Naive B cell (primary cell): ENCODE measurements at regions not wholly inside any gene's neighbourhood (a gene's known extent, or its start where the extent isn't known, plus 50 kb on each side); places are given as distances from the start of the nearest gene placed in this dataset.
"Not testable (repeated sequence)": the region's sequence is repeated elsewhere in the genome, so short reads cannot be mapped to it uniquely, and the experiment has no call there.

Source experiments
- ATAC-seq, 2 donors: fragments of 150-1000 bp; cut with Tn5 transposase; 2 replicates each; pipeline ENCODE4 v1.10.0; 2021; ENCODE audit warnings: low read depth in 2 of 2, mild to moderate bottlenecking in 2 of 2, moderate library complexity in 2 of 2
- DNase-seq: peaks from one replicate; pipeline ENCODE4 v3.0.0; 2022
- H3K27ac Mint-ChIP-seq, 6 donors: one replicate each; pipeline ENCODE4 v1.8.0; 2020 to 2022; ENCODE audit warnings: mild to moderate bottlenecking in 6 of 6, mixed read lengths in 6 of 6, moderate library complexity in 5 of 6, inconsistent platforms in 2 of 6
- H3K27me3 Mint-ChIP-seq, 3 donors: one replicate each; pipeline ENCODE4 v1.8.0; 2021 to 2022; ENCODE audit warnings: mixed read lengths in 3 of 3, mild to moderate bottlenecking in 1 of 3
- H3K36me3 Mint-ChIP-seq, 2 donors: one replicate each; pipeline ENCODE4 v1.8.0; 2020 to 2022; ENCODE audit warnings: mixed read lengths in 2 of 2, inconsistent platforms in 1 of 2, mild to moderate bottlenecking in 1 of 2
- H3K4me1 Mint-ChIP-seq, 3 donors: one replicate each; pipeline ENCODE4 v1.8.0; 2020 to 2022; ENCODE audit warnings: mixed read lengths in 3 of 3, inconsistent platforms in 1 of 3, mild to moderate bottlenecking in 1 of 3, moderate library complexity in 1 of 3
- H3K4me3 Mint-ChIP-seq, 8 donors: one replicate each; pipeline ENCODE4 v1.8.0; 2020 to 2022; ENCODE audit warnings: mild to moderate bottlenecking in 8 of 8, mixed read lengths in 8 of 8, moderate library complexity in 8 of 8, inconsistent platforms in 2 of 8
- H3K9me3 Mint-ChIP-seq, 7 donors: one replicate each; pipeline ENCODE4 v1.8.0; 2020 to 2022; ENCODE audit warnings: mixed read lengths in 7 of 7, mild to moderate bottlenecking in 5 of 7, inconsistent platforms in 2 of 7, moderate library complexity in 1 of 7

DNA sequence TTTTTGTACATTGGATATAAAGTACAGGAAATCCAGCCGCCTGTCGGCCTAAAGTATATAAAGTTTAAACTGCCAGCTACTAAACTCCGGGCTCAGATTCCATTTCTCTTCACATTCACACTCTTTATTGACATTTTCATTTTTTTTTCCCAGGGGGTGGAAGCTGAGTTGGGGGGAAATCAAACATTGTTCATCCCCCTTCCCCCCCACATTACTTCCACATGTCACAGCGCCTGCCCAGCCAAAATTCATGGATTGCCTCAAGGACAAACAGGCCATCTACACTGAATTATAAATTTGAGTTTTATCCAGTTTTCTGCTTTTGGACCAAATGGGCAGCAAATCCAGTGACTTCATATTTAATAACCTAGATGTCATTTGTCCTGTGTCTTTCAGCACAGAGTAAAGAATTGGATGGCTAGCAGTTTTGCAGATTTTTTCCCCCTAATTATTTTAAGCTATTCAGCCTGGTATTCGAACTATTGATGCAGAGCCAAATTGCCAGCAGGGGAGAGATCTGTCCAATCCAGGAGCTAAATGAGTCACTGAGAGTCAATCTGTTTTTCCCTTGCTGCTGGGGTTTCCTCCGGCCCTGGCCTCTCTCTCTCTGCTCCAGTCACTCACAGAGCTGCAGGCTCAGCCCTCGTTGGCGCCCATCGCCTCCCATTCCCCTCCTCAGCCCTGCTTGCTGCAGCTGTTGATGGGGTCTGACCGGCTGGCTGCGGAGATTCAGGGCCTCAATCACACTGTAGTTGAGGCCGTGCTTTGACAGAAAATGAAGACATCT lies 98.0 kb downstream of the LMO4 start:
- H3K27ac Mint-ChIP-seq: no peak overlapping the region
- no peak overlapping the region for H3K4me3 Mint-ChIP-seq
- H3K36me3 Mint-ChIP-seq: no peaks in the 10 kb centered on the region
- H3K27me3 Mint-ChIP-seq: peaks cover 0 to 9% (median 0%) of the 10 kb centered on the region in 3 donors
- H3K9me3 Mint-ChIP-seq: peaks cover 0 to 5% (median 3%) of the 10 kb centered on the region in 7 donors
- no peaks in the 10 kb centered on the region for H3K4me1 Mint-ChIP-seq
- DNase-seq: no peak
- ATAC-seq: no peak

DNA sequence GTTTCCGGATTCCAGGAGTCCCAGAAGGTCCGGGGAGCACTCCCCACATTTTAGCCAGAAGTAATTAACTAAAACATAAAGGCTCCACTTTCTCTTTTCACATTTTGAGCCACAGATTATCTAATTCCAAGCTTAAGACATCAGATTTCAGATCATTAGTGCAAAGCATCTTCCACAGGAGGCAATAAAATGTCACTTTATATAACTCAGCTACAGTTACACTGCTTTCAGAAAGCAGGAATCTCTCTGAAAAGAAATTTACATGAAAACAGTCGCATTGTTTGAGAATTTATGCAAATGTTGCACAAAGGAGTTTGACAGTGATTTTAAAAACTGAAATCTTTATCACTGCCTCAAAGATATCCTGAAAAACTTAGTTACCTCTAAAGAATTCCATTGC lies 99.7 kb downstream of the LMO4 start:
- Mint-ChIP-seq H3K4me1 (no peaks in the 10 kb centered on the region), H3K27me3 (peaks cover 0 to 9% (median 0%) of the 10 kb centered on the region in 3 donors), H3K9me3 (peaks cover 0 to 3% (median 0%) of the 10 kb centered on the region in 7 donors), H3K36me3 (no peaks in the 10 kb centered on the region), H3K4me3 (no peak overlapping the region), H3K27ac (no peak overlapping the region)
- ATAC-seq (no peak), DNase-seq (no peak)

DNA sequence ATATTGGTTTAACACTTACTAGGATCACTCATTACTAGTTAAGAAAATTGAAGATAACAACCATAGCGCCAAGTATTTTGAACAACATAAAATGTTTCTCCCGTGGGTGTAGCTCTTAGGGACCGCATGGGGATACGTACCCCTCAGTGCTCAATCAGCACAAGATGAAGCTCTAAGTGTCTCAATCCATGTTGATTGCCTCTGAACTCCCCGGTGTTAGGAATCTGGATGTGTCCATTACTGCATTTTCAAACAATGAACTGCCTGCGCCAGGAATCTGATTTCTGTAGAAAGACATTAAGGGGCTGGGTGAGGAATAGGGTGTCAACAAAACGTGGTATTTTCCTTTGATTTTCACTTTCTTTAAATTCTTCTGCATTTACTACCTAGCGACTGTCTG lies 100.2 kb downstream of the LMO4 start:
- Mint-ChIP-seq H3K4me1 (no peaks in the 10 kb centered on the region), H3K27ac (no peak overlapping the region), H3K27me3 (peaks cover 0 to 9% (median 0%) of the 10 kb centered on the region in 3 donors), H3K4me3 (no peak overlapping the region), H3K9me3 (peaks cover 0 to 3% (median 0%) of the 10 kb centered on the region in 7 donors), H3K36me3 (no peaks in the 10 kb centered on the region)
- ATAC-seq (no peak), DNase-seq (no peak)

DNA sequence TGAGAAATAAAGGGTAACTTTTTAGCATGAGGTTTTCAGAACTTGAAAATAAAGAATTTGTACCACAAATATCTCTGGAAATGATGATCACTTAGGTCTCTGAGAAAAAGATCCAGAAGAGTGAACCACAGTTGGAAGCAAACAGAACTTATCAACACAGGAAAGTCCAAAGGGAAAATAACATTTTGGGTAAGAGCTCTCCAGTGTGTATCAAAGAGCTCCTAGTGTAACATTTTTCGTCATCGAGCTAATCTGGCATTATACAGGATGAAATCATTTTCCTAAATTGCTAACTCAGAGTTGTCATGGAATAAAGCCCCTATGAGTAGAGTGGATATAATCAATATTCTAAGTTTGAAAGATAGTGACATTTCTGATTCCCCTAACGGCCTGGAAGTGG lies 104.0 kb downstream of the LMO4 start:
- Mint-ChIP-seq H3K27ac (no peak overlapping the region), H3K36me3 (no peaks in the 10 kb centered on the region), H3K4me1 (peaks cover 0 to 5% (median 0%) of the 10 kb centered on the region in 3 donors), H3K9me3 (peaks cover 0 to 4% (median 0%) of the 10 kb centered on the region in 7 donors), H3K4me3 (no peak overlapping the region), H3K27me3 (peaks cover 9 to 21% (median 10%) of the 10 kb centered on the region in 3 donors)
- ATAC-seq (no peak), DNase-seq (no peak)

DNA sequence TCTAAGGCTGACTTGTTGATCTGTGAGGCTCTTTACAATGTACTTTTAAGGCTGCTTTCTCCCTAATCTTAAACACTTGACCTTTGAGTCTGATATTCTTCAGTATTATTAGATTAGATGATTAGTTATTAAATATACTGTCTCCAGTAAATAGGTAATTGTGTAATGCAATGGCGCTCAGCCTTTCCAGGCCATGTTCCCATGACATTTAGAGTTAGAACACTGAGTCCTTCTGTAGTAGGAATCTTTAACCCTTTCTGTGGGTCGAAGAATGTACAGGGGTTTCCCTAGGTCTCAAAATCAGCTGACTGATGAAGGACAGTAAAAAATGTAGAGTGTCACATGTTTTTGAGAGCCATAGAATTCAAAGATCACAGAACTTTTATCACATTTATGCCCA lies 104.4 kb downstream of the LMO4 start:
- not testable (repeated sequence) for DNase-seq, H3K4me1 Mint-ChIP-seq, H3K36me3 Mint-ChIP-seq, H3K4me3 Mint-ChIP-seq, H3K27ac Mint-ChIP-seq, H3K9me3 Mint-ChIP-seq, ATAC-seq
- peaks cover 9 to 21% (median 10%) of the 10 kb centered on the region in 3 donors for H3K27me3 Mint-ChIP-seq

DNA sequence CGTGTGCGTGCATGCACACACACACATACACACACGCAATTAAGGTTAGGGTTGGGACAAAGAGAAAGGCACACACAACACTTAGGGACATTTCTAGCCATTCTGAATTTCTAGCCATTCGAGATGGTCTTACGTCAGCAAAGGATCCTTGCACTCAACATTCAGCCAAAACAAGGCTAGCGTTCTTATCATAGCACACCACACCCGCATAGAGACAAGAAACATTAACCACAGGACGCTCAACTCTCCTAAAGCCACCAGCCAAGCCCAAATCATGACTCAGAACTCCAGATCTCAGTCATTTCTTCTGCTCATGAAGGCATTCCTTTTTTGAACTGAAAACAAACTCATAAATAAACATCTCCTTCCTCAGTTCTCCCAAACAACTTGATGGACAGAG lies 106.8 kb downstream of the LMO4 start:
- Mint-ChIP-seq H3K9me3 (peaks cover 0 to 4% (median 0%) of the 10 kb centered on the region in 7 donors), H3K36me3 (no peaks in the 10 kb centered on the region), H3K27ac (no peak overlapping the region), H3K4me3 (no peak overlapping the region), H3K27me3 (peaks cover 9 to 20% (median 10%) of the 10 kb centered on the region in 3 donors), H3K4me1 (peaks cover 0 to 5% (median 0%) of the 10 kb centered on the region in 3 donors)
- no peak for DNase-seq
- ATAC-seq: no peak

DNA sequence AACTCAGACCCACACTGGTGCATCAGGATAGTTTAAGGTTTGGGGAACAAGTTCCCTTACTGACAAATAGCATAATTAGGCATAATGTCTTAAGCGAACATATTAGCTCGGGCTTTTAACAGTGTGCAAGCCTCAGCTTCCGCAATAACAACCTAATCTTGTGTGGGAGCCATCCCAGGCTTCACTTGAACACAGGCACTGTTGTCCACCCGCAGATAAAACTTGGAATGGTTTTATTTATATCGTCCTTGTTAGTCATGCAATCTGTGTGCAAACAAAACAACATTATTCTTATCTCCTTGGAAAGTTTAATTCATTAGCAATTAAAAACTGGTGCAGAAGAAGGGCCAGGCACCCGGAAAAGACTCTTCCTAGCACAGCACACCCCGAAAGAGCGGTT lies 107.4 kb downstream of the LMO4 start:
- not testable (repeated sequence) for H3K4me1 Mint-ChIP-seq, H3K27ac Mint-ChIP-seq, H3K9me3 Mint-ChIP-seq, ATAC-seq, H3K4me3 Mint-ChIP-seq, DNase-seq, H3K36me3 Mint-ChIP-seq
- H3K27me3 Mint-ChIP-seq: peaks cover 9 to 14% (median 14%) of the 10 kb centered on the region in 3 donors

DNA sequence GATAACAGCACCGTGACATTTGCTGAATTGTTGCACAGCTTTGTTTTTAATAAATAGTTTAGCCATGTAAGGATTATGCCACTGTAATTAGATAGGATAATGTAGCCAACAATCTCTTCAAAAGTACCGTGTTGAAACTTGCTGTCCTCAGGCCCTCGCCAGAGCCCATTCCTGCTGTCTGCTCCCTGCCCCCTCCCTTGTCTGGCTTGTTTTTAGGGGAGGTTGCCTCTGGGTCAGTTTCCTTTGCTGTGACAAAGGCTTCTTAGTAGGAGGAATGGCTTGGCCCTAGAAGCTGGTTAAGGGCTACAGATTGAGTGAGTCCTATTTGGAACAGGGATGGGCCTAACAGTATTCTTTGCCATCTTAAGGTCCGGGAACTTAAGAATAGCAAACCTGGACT lies 107.9 kb downstream of the LMO4 start:
- H3K4me1 Mint-ChIP-seq: peaks cover 0 to 5% (median 0%) of the 10 kb centered on the region in 3 donors
- ATAC-seq (no peak), DNase-seq (no peak)
- H3K4me3 Mint-ChIP-seq: no peak overlapping the region
- no peak overlapping the region for H3K27ac Mint-ChIP-seq
- peaks cover 9 to 17% (median 12%) of the 10 kb centered on the region in 3 donors for H3K27me3 Mint-ChIP-seq
- H3K36me3 Mint-ChIP-seq: no peaks in the 10 kb centered on the region
- H3K9me3 Mint-ChIP-seq: peaks cover 0 to 4% (median 0%) of the 10 kb centered on the region in 7 donors

DNA sequence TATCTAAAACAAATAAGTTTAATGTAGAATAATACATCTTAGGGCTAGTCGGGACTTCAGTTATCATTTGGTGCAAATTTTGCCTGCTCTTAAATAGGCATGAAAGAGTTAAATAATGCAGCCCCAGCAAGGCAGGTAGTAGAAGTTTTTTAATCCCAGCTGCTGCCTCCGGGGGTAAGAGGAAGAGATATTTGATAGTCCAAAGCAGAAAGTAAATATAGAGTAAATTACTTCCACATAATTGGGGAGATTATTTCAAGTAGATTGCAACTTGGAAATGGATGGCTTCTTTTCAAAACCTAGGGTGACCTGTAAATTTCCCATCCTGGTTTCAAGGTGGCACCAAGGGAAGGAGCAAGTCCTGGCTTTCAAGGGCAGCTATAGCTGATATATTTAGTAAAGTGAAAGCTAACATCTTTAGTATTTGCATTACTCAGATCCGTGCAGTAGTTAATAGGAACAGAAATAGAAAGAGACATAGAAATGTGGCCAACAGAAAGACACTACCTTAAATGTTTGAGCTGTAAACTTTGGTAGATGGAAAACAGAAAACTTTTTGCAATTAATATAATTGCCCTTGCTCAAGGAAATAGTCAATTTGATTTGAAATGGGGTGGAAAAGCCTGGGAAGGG lies 109.1 kb downstream of the LMO4 start:
- H3K4me1 Mint-ChIP-seq: peaks cover 0 to 5% (median 0%) of the 10 kb centered on the region in 3 donors
- ATAC-seq: no peak
- H3K9me3 Mint-ChIP-seq: peaks cover 0 to 4% (median 0%) of the 10 kb centered on the region in 7 donors
- DNase-seq: no peak
- H3K27me3 Mint-ChIP-seq: peaks cover 9 to 17% (median 12%) of the 10 kb centered on the region in 3 donors
- H3K4me3 Mint-ChIP-seq: no peak overlapping the region
- H3K36me3 Mint-ChIP-seq: no peaks in the 10 kb centered on the region
- no peak overlapping the region for H3K27ac Mint-ChIP-seq

DNA sequence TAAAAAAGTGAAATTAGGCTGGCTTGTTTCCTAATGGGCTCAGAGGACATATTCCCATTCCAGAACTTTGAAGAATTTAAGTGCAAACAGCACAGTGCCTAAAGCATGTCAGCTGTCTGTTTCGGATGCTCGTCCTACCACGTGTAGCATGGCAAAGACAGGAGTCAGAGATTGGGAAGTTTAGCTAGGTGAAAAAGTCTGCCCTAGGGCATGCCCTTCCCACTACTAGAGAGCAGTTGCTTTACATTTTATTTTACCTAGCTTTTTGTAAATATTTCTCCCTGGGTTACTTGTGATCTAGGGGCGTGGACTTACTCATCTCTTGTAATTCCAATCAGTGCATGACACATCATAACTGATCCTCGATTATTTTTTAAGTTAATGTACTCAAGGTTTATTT lies 111.1 kb downstream of the LMO4 start:
- DNase-seq (no peak), ATAC-seq (no peak)
- no peak overlapping the region for H3K27ac Mint-ChIP-seq
- peaks cover 3 to 14% (median 7%) of the 10 kb centered on the region in 3 donors for H3K27me3 Mint-ChIP-seq
- peaks cover 0 to 14% of the 10 kb centered on the region in 2 donors for H3K36me3 Mint-ChIP-seq
- no peak overlapping the region for H3K4me3 Mint-ChIP-seq
- peaks cover 7 to 18% (median 15%) of the 10 kb centered on the region in 7 donors for H3K9me3 Mint-ChIP-seq
- peaks cover 0 to 5% (median 0%) of the 10 kb centered on the region in 3 donors for H3K4me1 Mint-ChIP-seq

DNA sequence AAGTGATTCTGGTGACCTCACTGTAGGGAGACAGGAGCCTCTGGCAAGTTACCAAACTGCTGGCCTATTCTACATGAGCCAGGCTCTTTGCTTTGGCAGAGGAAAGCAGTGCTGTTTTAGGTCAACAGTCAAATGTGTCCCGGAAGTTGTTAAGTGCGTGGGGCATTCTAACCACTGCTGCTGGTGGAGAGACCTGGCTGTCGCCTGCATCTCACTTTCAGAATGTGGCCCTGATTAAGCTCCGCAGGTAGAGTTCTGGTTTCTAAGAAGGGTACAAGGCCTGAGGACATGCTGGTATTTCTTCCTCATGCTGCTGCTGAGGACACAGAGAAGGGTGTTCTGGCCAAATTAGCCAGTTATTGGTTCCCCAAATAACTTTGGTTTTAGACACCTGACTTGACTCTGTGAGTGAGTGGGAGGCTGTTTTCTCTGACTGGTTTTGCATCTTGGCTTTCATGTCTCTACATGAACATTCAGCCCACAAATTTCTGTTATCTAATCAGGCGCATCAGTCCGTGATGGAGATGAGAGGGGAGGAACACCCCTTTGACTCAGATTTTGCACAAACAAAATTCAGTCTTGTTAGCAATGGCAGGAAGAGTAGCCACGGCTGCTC lies 120.8 kb downstream of the LMO4 start:
- H3K36me3 Mint-ChIP-seq: peaks cover 0 to 7% of the 10 kb centered on the region in 2 donors
- peak overlapping the region in 2 of 8 donors; percentile 26 to 58 for H3K4me3 Mint-ChIP-seq
- H3K27ac Mint-ChIP-seq: peak overlapping the region in 5 of 6 donors; percentile 38 to 78 (median 58)
- peak; percentile 76 to 84 for ATAC-seq
- no peaks in the 10 kb centered on the region for H3K27me3 Mint-ChIP-seq
- H3K4me1 Mint-ChIP-seq: peaks cover 0 to 8% (median 0%) of the 10 kb centered on the region in 3 donors
- DNase-seq: peak; percentile 11
- peaks cover 0 to 11% (median 8%) of the 10 kb centered on the region in 7 donors for H3K9me3 Mint-ChIP-seq

DNA sequence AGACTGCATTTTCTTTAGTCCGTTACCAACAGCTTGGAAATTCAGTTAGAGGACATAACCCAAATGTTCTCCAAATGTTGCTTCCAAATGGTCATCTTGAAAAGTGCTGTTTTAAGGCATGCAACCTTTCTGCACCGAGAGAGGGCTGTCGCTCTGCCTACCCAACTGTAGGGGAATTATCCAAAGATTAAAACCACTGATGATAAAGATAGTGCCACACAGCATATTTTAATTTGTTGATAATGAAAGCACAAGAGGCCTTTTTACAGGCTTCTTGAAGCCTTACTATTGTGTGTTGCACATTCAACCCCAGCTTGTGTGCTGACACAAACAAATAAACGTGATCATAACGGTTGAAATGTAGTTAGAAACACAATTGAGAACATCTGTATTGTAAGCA lies 121.5 kb downstream of the LMO4 start:
- Mint-ChIP-seq H3K4me1 (peaks cover 0 to 8% (median 0%) of the 10 kb centered on the region in 3 donors), H3K27me3 (peaks cover 0 to 6% (median 0%) of the 10 kb centered on the region in 3 donors), H3K36me3 (peaks cover 0 to 1% of the 10 kb centered on the region in 2 donors), H3K4me3 (no peak overlapping the region), H3K27ac (peak overlapping the region in 1 of 6 donors; percentile 58), H3K9me3 (peaks cover 0 to 10% (median 4%) of the 10 kb centered on the region in 7 donors)
- no peak for ATAC-seq
- no peak for DNase-seq

DNA sequence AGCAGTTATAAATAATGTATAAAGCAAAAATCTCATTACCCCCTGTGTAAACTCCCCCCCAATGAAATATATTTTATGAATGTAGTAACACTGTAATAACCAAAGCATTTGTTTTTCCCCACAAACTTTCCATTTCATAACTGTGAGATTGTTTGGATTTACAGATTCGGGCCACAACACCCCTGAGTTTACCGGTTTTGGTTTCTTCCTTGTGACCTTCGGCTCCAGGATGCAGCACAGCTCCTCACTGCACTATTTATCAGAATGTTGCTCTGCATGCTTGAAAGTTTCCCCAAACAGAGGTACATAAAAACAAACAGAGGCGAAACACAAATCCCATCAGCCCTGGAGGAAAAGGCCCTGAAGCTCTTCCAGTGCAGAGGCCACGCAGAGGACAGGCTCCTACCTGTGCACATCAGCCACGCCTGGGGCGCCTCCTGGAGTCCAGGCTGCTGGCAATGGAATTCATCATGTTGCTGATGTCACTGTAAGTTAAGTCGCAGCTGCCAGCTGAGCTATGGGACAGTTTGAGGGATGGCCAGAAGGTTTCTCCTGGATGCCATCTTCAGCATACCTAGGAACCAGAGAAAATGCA lies 122.0 kb downstream of the LMO4 start:
- DNase-seq (no peak), ATAC-seq (no peak)
- no peaks in the 10 kb centered on the region for H3K36me3 Mint-ChIP-seq
- H3K4me1 Mint-ChIP-seq: peaks cover 0 to 8% (median 0%) of the 10 kb centered on the region in 3 donors
- peaks cover 0 to 9% (median 0%) of the 10 kb centered on the region in 3 donors for H3K27me3 Mint-ChIP-seq
- H3K4me3 Mint-ChIP-seq: no peak overlapping the region
- no peak overlapping the region for H3K27ac Mint-ChIP-seq
- peaks cover 0 to 6% (median 1%) of the 10 kb centered on the region in 7 donors for H3K9me3 Mint-ChIP-seq
